ENCODE measurements at regions not wholly inside any gene's neighbourhood (a gene's known extent, or its start where the extent isn't known, plus 50 kb on each side); places are given as distances from the start of the nearest gene placed in this dataset.

- no peaks in the 10 kb centered on the region for H3K27me3 ChIP-seq (ENCODE audit: control insufficient read depth in 2 of 2, insufficient read depth in 2 of 2, low read length in 2 of 2)
- BruUV-seq (replicated peaks): no TSS peak
- no peak overlapping the region for H3K9ac ChIP-seq (ENCODE audit: insufficient read depth in 1 of 2, low read depth in 2 of 2, low read length in 2 of 2)
- no peak overlapping the region for H3K4me2 ChIP-seq (ENCODE audit: insufficient read depth, low read length)
- 0% methylated on average over 1 of the region's 1 CpG for WGBS (ENCODE audit: insufficient coverage, low coverage, missing lambda C conversion rate)
- ChIA-PET CTCF (ENCODE audit: low intra/inter-chr PET ratio) (no interaction called here), POLR2A (no interaction called here)
- ATAC-seq: no peak
- no peak overlapping the region for H3K27ac ChIP-seq (ENCODE audit: extremely low read depth, low read depth, low read length)
- H4K20me1 ChIP-seq (replicated peaks; ENCODE audit: control insufficient read depth, insufficient read depth, low read length): no peaks in the 10 kb centered on the region
- in situ Hi-C loops (cut with MboI) (no loop called here), intact Hi-C loops (cut with micrococcal nuclease) (no loop called here)
- DNase-seq (ENCODE audit: extremely low read depth in 1 of 4, low spot score in 3 of 4): no peak
- H3K9me1 ChIP-seq (ENCODE audit: control insufficient read depth, insufficient read depth, low read length): no peaks in the 10 kb centered on the region
- no peak overlapping the region for H3K4me3 ChIP-seq
- H3K9me3 ChIP-seq (replicated peaks; ENCODE audit: control insufficient read depth, insufficient read depth, low read depth, low read length): no peaks in the 10 kb centered on the region
- no peaks in the 10 kb centered on the region for H3K4me1 ChIP-seq (replicated peaks in 1 of 2; ENCODE audit: control insufficient read depth in 2 of 2, insufficient read depth in 2 of 2, low read length in 2 of 2)
- no peak overlapping the region for H2AFZ ChIP-seq (ENCODE audit: low read depth, low read length)
- FAIRE-seq: no peak
- no peaks in the 10 kb centered on the region for H3K36me3 ChIP-seq (ENCODE audit: control insufficient read depth, insufficient read depth, low read length)
- no peaks in the 10 kb centered on the region for H3K79me2 ChIP-seq (ENCODE audit: control insufficient read depth, insufficient read depth, low read length)
- TF ChIP-seq TRIM28 (IDR thresholded peaks at IDR 0.05): no peak
- no peak for TF ChIP-seq CTCFL (IDR thresholded peaks at IDR 0.05; ENCODE audit: borderline replicate concordance, insufficient read depth, low read depth, low read length, poor library complexity, severe bottlenecking)
- TF ChIP-seq NFXL1 (CRISPR knock-in tag; IDR thresholded peaks at IDR 0.05): no peak
- no peak for TF ChIP-seq SMARCE1 (IDR thresholded peaks at IDR 0.05)
- TF ChIP-seq ZNF644 (tag; IDR thresholded peaks at IDR 0.05; ENCODE audit: low read depth): no peak
- TF ChIP-seq TFAM (CRISPR knock-in tag; conservative IDR thresholded peaks at IDR 0.05): no peak
- no peak for TF ChIP-seq SRSF1 (IDR thresholded peaks at IDR 0.05; ENCODE audit: low read depth, low read length)
- no peak for TF ChIP-seq YY1 (IDR thresholded peaks at IDR 0.05; ENCODE audit: borderline replicate concordance in 1 of 3, control insufficient read depth in 1 of 3, extremely low read depth in 1 of 3, insufficient read depth in 3 of 3, insufficient read length in 1 of 3, insufficient replicate concordance in 2 of 3, low read depth in 1 of 3, low read length in 2 of 3)
- TF ChIP-seq ZFP1 (CRISPR knock-in tag; IDR thresholded peaks at IDR 0.05): no peak
- TF ChIP-seq CEBPZ (IDR thresholded peaks at IDR 0.05; ENCODE audit: borderline replicate concordance, low read depth, low read length): no peak
- TF ChIP-seq, protein P1, sequence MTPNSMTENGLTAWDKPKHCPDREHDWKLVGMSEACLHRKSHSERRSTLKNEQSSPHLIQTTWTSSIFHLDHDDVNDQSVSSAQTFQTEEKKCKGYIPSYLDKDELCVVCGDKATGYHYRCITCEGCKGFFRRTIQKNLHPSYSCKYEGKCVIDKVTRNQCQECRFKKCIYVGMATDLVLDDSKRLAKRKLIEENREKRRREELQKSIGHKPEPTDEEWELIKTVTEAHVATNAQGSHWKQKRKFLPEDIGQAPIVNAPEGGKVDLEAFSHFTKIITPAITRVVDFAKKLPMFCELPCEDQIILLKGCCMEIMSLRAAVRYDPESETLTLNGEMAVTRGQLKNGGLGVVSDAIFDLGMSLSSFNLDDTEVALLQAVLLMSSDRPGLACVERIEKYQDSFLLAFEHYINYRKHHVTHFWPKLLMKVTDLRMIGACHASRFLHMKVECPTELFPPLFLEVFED (CRISPR knock-in tag; conservative IDR thresholded peaks at IDR 0.05): no peak
- TF ChIP-seq, protein P2, sequence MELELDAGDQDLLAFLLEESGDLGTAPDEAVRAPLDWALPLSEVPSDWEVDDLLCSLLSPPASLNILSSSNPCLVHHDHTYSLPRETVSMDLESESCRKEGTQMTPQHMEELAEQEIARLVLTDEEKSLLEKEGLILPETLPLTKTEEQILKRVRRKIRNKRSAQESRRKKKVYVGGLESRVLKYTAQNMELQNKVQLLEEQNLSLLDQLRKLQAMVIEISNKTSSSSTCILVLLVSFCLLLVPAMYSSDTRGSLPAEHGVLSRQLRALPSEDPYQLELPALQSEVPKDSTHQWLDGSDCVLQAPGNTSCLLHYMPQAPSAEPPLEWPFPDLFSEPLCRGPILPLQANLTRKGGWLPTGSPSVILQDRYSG (tag; conservative IDR thresholded peaks at IDR 0.05; ENCODE audit: low read depth): no peak
- no peak for TF ChIP-seq EP400 (IDR thresholded peaks at IDR 0.05)
- TF ChIP-seq ZNF431 (CRISPR knock-in tag; IDR thresholded peaks at IDR 0.05): no peak
These were observed 221.5 kb upstream of the MPDZ start for GRCh38 chr9:13501018-13501417.

Data from K562 (cell line).